Body of pancreas (tissue), 4 donors: ENCODE measurements at regions not wholly inside any gene's neighbourhood (a gene's known extent, or its start where the extent isn't known, plus 50 kb on each side); places are given as distances from the start of the nearest gene placed in this dataset.

Experiments used
- ATAC-seq: fragments of 150-250 bp; one replicate; pipeline ENCODE4 v1.9.1; 2016
- DNase-seq, 4 donors: peaks; one replicate each; pipeline ENCODE4 v3.0.0-alpha.2; 2019
- H3K27ac ChIP-seq, 4 donors: fragments of 200-600 bp; sonication (generic); 1 replicate in 3 of 4; 2 replicates in 1 of 4; pipeline versions ENCODE4 v1.5.1 to v1.6.1; 2016 to 2019; ENCODE audit warnings: mild to moderate bottlenecking in 1 of 4, mixed read lengths in 1 of 4, moderate library complexity in 1 of 4
- H3K27me3 ChIP-seq, 2 donors: fragments of 200-600 bp; sonication (generic); one replicate each; pipeline ENCODE4 v1.6.0; 2016; ENCODE audit warnings: mild to moderate bottlenecking in 1 of 2
- H3K36me3 ChIP-seq, 2 donors: fragments of 200-600 bp; sonication (generic); replicated peaks in 1 of 2; 2 replicates each; pipeline ENCODE4 v1.5.1; 2016; ENCODE audit warnings: low read depth in 2 of 2; ENCODE audit not compliant: insufficient read depth in 1 of 2
- H3K4me1 ChIP-seq: fragments of 200-600 bp; sonication (generic); one replicate; pipeline ENCODE4 v1.6.0; 2016
- H3K4me3 ChIP-seq, 2 donors: fragments of 200-600 bp; sonication (generic); 1 replicate in 1 of 2; 2 replicates in 1 of 2; pipeline ENCODE4 v1.5.1; 2016 to 2019
- H3K9me3 ChIP-seq, 3 donors: fragments of 200-600 bp; sonication (generic); 1 replicate in 2 of 3; 2 replicates in 1 of 3; pipeline ENCODE4 v1.5.1; 2016
- POLR2A ChIP-seq, 3 donors: fragments of 450-650 bp; IDR thresholded peaks; one replicate each; pipeline ENCODE4 v1.6.1; 2016; ENCODE audit warnings: antibody characterized with exemption in 3 of 3, mild to moderate bottlenecking in 2 of 3
- WGBS, 2 donors: methylation state at CpG; one replicate each; pipeline ENCODE4 v1.1.5; 2017; 5-methylcytosine and 5-hydroxymethylcytosine counted together
- intact Hi-C: fragments of 100-400 bp; cut with DNase I; formaldehyde crosslinking; loops from one replicate; pipeline ENCODE4 v1.15.1; 2023
- TF ChIP-seq, protein P1 (sequence below), 7 experiments: fragments of 450-650 bp in 4 of 7; fragments of 200-600 bp in 3 of 7; sonication (generic) in 3 of 7; IDR thresholded peaks; one replicate each; pipeline ENCODE4 v1.5.1; 2016 to 2019; ENCODE audit warnings: antibody characterized with exemption in 7 of 7

DNA sequence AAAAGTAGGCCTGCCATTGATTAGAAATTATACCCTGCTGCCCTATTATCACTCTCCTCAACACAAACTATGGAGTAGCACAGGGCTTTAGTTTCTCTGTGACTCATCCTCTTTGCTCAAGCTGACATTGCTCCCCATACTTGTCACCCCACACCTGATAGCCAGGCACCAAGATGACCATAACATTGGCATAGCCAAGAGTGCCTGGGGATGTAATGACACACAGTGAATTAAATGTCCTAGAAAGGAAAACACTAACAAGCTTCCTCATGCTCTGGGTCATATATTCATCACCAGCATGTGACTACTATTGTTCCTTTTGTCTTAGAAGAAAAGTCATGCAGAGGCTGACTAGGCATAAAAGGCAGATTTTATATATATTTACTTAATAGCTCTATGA is 137.8 kb upstream of the RND3 start:
- H3K36me3 ChIP-seq: no peaks in the 10 kb centered on the region
- no peak overlapping the region for H3K4me3 ChIP-seq
- DNase-seq (no peak), ATAC-seq (no peak)
- no peak overlapping the region for H3K27ac ChIP-seq
- intact Hi-C loops: no loop called here
- TF ChIP-seq, protein P1, sequence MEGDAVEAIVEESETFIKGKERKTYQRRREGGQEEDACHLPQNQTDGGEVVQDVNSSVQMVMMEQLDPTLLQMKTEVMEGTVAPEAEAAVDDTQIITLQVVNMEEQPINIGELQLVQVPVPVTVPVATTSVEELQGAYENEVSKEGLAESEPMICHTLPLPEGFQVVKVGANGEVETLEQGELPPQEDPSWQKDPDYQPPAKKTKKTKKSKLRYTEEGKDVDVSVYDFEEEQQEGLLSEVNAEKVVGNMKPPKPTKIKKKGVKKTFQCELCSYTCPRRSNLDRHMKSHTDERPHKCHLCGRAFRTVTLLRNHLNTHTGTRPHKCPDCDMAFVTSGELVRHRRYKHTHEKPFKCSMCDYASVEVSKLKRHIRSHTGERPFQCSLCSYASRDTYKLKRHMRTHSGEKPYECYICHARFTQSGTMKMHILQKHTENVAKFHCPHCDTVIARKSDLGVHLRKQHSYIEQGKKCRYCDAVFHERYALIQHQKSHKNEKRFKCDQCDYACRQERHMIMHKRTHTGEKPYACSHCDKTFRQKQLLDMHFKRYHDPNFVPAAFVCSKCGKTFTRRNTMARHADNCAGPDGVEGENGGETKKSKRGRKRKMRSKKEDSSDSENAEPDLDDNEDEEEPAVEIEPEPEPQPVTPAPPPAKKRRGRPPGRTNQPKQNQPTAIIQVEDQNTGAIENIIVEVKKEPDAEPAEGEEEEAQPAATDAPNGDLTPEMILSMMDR (IDR thresholded peaks at IDR 0.05): no peak
- TF ChIP-seq POLR2A (IDR thresholded peaks at IDR 0.05): no peak
- H3K9me3 ChIP-seq: no peaks in the 10 kb centered on the region
- no peaks in the 10 kb centered on the region for H3K4me1 ChIP-seq
- no peaks in the 10 kb centered on the region for H3K27me3 ChIP-seq

DNA sequence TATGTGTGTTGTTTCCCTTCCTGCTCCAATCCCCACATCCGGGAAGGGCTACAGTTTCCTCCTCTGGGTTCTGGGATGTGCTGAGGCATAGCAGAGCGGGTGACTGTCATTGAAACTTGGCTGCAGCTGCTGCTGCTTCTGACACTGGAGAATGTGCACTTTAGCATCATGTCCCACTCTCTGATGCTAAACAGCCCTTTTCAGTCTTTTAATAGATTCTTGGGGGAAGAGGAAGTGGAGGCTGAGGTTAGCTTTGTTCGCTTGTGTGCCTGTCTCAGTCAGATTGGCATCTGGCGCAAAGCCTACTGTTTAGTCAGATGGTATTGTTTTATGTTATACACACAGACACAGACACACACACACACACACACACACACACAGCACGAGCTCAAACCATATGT is 136.5 kb upstream of the RND3 start:
- DNase-seq: no peak
- no peak overlapping the region for H3K27ac ChIP-seq
- no peaks in the 10 kb centered on the region for H3K9me3 ChIP-seq

DNA sequence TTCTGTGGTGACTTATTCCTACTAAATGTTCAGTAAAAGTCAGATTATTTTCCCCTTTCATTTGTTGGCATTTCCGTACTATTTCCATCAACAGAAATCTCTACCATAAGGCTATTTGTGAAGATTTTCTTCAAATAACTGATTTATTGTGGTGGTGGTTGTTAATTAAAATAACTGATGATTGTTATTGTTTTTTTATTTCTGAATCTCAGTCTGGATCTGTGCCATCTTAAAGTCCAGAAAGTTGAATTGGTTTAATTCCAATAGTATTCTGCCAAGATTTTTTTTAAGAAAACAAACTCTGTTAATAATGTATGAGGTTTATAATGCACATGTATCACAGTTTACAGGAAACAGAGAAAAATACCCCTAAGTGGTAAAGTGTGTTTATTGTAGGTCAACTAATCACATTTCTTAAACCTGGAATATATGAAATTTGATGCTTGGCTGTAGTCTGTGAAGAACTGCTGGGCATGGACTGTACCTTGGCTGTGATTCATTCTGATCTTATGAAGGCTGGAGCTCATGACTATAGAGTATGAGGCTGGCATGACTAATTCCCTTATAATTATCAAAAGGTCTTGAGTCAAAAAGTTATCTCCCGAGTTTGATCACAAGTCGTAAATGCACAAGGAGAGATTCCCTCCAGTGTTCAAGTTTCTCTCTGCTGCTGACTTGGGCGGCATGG is 134.2 kb upstream of the RND3 start:
- ATAC-seq: no peak
- WGBS, 2 donors: 53 to 67% methylated on average over 4 of the region's 4 CpGs
- intact Hi-C loops: no loop called here

More for the DNA sequence above, 136.5 kb upstream of the RND3 start:
- Histone ChIP-seq H3K27me3 (no peaks in the 10 kb centered on the region), H3K36me3 (no peaks in the 10 kb centered on the region), H3K4me1 (no peaks in the 10 kb centered on the region), H3K4me3 (no peak overlapping the region)
- no peak for ATAC-seq
- intact Hi-C loops: no loop called here
- TF ChIP-seq POLR2A (IDR thresholded peaks at IDR 0.05): no peak
- TF ChIP-seq, protein P1 (IDR thresholded peaks at IDR 0.05): no peak
- WGBS, 2 donors: 45 to 68% methylated on average over 5 of the region's 5 CpGs

DNA sequence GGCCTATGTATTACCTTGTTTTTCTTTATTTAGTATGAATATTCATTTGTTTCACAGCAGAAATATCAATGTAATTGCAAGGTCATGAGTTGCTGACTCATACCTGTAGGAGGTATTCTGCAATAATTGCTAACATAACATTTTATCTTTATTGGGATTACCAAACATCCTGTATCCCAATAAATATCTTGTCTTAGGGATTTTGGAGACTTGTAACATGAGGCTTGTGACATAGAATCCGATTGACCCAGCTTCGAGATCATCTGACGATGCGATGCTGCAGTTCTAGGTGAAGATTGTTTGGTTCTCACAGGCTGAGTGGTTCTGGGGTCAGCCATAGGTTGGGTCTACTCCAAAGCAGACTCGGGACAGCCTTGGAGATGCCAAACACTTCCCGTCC is 133.4 kb upstream of the RND3 start:
- Histone ChIP-seq H3K27ac (no peak overlapping the region), H3K9me3 (no peaks in the 10 kb centered on the region), H3K4me1 (no peaks in the 10 kb centered on the region), H3K27me3 (no peaks in the 10 kb centered on the region), H3K4me3 (no peak overlapping the region), H3K36me3 (no peaks in the 10 kb centered on the region)
- TF ChIP-seq, protein P1 (IDR thresholded peaks at IDR 0.05): no peak
- TF ChIP-seq POLR2A (IDR thresholded peaks at IDR 0.05): no peak
- WGBS, 2 donors: 68 to 79% methylated on average over 6 of the region's 6 CpGs
- intact Hi-C loops: no loop called here
- ATAC-seq (no peak), DNase-seq (no peak)

More for the DNA sequence above, 134.2 kb upstream of the RND3 start:
- no peak for DNase-seq
- H3K9me3 ChIP-seq: no peaks in the 10 kb centered on the region
- H3K4me1 ChIP-seq: no peaks in the 10 kb centered on the region
- no peak overlapping the region for H3K4me3 ChIP-seq
- TF ChIP-seq, protein P1 (IDR thresholded peaks at IDR 0.05): no peak
- TF ChIP-seq POLR2A (IDR thresholded peaks at IDR 0.05): no peak
- H3K27ac ChIP-seq: no peak overlapping the region
- no peaks in the 10 kb centered on the region for H3K36me3 ChIP-seq
- no peaks in the 10 kb centered on the region for H3K27me3 ChIP-seq

DNA sequence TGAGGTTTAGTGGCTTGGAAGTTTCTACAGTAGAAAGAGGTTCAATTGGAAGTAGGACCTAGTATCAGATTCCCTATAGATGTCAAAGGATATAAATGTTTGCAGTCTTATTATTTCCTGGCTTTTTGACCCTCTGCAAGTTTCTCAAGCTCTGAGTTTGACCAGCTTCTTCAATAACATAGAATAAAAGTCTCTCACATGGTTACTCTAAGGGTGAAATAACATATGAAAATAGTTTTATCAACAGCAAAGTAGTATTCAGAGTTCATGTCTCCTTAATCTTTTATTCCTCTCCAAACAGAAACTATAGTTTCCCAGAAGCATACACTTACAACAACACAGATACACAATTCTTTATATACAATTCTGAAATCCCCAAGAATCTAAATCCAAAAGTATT is 132.9 kb upstream of the RND3 start:
- Histone ChIP-seq H3K36me3 (no peaks in the 10 kb centered on the region), H3K27me3 (no peaks in the 10 kb centered on the region), H3K4me3 (no peak overlapping the region), H3K9me3 (no peaks in the 10 kb centered on the region), H3K27ac (no peak overlapping the region), H3K4me1 (no peaks in the 10 kb centered on the region)
- no peak for TF ChIP-seq POLR2A (IDR thresholded peaks at IDR 0.05)
- TF ChIP-seq, protein P1 (IDR thresholded peaks at IDR 0.05): no peak
- ATAC-seq: no peak
- intact Hi-C loops: no loop called here
- no peak for DNase-seq
